GM23248 (cell line): ENCODE measurements at regions not wholly inside any gene's neighbourhood (a gene's known extent, or its start where the extent isn't known, plus 50 kb on each side); places are given as distances from the start of the nearest gene placed in this dataset.
"Not testable (repeated sequence)": the region's sequence is repeated elsewhere in the genome, so short reads cannot be mapped to it uniquely, and the experiment has no call there.

Source experiments
- DNase-seq: peaks from one replicate; pipeline ENCODE4 v3.0.0-alpha.2; 2015
- H2AFZ ChIP-seq: fragments of 200-600 bp; sonication (generic); 2 replicates; pipeline ENCODE4 v1.6.1; 2016; ENCODE audit warnings: antibody characterized with exemption
- H3F3A ChIP-seq: fragments of 200-600 bp; sonication (generic); 2 replicates; pipeline ENCODE4 v1.6.1; 2016; ENCODE audit warnings: mild to moderate bottlenecking, antibody characterized with exemption, mixed run types; ENCODE audit not compliant: insufficient read depth
- H3K27ac ChIP-seq: fragments of 200-600 bp; sonication (generic); 2 replicates; pipeline ENCODE4 v1.5.1; 2016; ENCODE audit warnings: mild to moderate bottlenecking
- H3K27me3 ChIP-seq: fragments of 200-600 bp; sonication (generic); replicated peaks from 2 replicates; pipeline ENCODE4 v1.6.1; 2016; ENCODE audit warnings: mild to moderate bottlenecking; ENCODE audit not compliant: insufficient read depth
- H3K36me3 ChIP-seq: fragments of 200-600 bp; sonication (generic); 2 replicates; pipeline ENCODE4 v1.6.1; 2016; ENCODE audit warnings: low read depth, mild to moderate bottlenecking
- H3K4me1 ChIP-seq: fragments of 200-600 bp; sonication (generic); 2 replicates; pipeline ENCODE4 v1.6.1; 2016; ENCODE audit warnings: mild to moderate bottlenecking; ENCODE audit not compliant: insufficient read depth
- H3K4me2 ChIP-seq: fragments of 200-600 bp; sonication (generic); one replicate; pipeline ENCODE4 v1.6.1; 2016; ENCODE audit warnings: mild to moderate bottlenecking; ENCODE audit not compliant: unreplicated experiment
- H3K4me3 ChIP-seq: fragments of 200-600 bp; sonication (generic); 2 replicates; pipeline ENCODE4 v1.5.1; 2016; ENCODE audit warnings: mild to moderate bottlenecking
- H3K79me2 ChIP-seq: fragments of 200-600 bp; sonication (generic); 2 replicates; pipeline ENCODE4 v1.6.1; 2016; ENCODE audit warnings: mild to moderate bottlenecking; ENCODE audit not compliant: insufficient read depth
- H3K9ac ChIP-seq: fragments of 200-600 bp; sonication (generic); 2 replicates; pipeline ENCODE4 v1.6.1; 2016; ENCODE audit warnings: mild to moderate bottlenecking
- H3K9me2 ChIP-seq: fragments of 200-600 bp; sonication (generic); 2 replicates; pipeline ENCODE4 v1.6.1; 2016; ENCODE audit warnings: mixed run types, mild to moderate bottlenecking, moderate library complexity; ENCODE audit not compliant: insufficient read depth
- H3K9me3 ChIP-seq: fragments of 200-600 bp; sonication (generic); one replicate; pipeline ENCODE4 v1.6.1; 2017; ENCODE audit warnings: low read depth
- H4K20me1 ChIP-seq: fragments of 200-600 bp; sonication (generic); 2 replicates; pipeline ENCODE4 v1.6.0; 2016; ENCODE audit not compliant: insufficient read depth
- WGBS, 2 experiments: methylation state at CpG; one replicate each; pipeline ENCODE4 v1.1.6; 2015 to 2017; ENCODE audit warnings: low lambda C conversion rate in 2 of 2, low coverage in 1 of 2; ENCODE audit errors: missing lambda C conversion rate in 2 of 2; 5-methylcytosine and 5-hydroxymethylcytosine counted together
- in situ Hi-C: fragments of 300-500 bp; cut with MboI; formaldehyde crosslinking; loops from 2 replicates; pipeline ENCODE4 v1.15.0; 2020

DNA sequence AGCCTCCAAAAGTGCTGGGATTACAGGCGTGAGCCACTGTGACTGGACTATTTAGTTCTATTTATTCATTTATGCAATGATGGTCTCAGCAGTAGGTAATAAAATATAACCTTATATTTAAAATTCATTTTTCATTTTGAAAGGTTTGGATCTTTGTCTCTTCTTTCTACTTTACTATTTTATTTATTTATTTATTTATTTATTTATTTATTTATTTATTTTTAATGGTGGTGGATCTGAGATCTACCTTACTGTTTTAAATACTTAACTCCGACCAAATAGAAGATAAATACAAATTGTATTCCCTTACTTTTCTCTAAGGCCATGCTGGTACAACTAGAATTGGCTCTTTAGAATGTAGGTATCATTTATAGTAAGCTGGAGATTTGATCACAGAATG is 159.9 kb upstream of the NBPF19 start:
- H3K36me3 ChIP-seq, H3F3A ChIP-seq, H3K79me2 ChIP-seq, H3K9me3 ChIP-seq, H3K27me3 ChIP-seq, H3K9ac ChIP-seq, H3K27ac ChIP-seq, H2AFZ ChIP-seq, H3K4me1 ChIP-seq, H3K9me2 ChIP-seq, H4K20me1 ChIP-seq, H3K4me3 ChIP-seq, H3K4me2 ChIP-seq, DNase-seq, in situ Hi-C loops: not testable (repeated sequence)
- 88 to 100% methylated on average over 1 to 2 of the region's 2 CpGs for WGBS, 2 experiments

GRCh38 chr1:149320971-149321731 is 153.7 kb upstream of the NBPF19 start:
- H3K4me2 ChIP-seq, H3K9me2 ChIP-seq, H2AFZ ChIP-seq, H3K4me1 ChIP-seq, H3K36me3 ChIP-seq, H4K20me1 ChIP-seq, DNase-seq, H3K27me3 ChIP-seq, H3K27ac ChIP-seq, H3F3A ChIP-seq, H3K9me3 ChIP-seq, H3K4me3 ChIP-seq, H3K9ac ChIP-seq, H3K79me2 ChIP-seq, in situ Hi-C loops: not testable (repeated sequence)
- WGBS, 2 experiments = no CpG with 5 or more reads among the region's 48 CpGs

DNA sequence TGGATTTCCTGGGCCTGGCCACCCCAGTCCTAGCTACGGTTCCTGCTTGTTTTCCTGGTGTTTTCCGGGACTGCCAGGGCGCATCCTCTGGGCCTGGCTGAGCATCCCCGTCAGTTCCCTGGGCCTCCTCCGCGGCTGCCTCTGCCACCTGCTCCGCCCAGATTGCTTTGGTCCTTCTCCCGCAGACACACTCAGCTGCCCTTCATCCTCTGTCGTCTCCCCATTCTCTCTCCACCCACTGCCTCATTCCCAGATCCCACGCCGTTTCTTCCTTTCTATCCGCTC is 153.2 kb upstream of the NBPF19 start:
- WGBS, 2 experiments = no CpG with 5 or more reads among the region's 12 CpGs
- H3F3A ChIP-seq, in situ Hi-C loops: not testable (repeated sequence)

GRCh38 chr1:149330081-149330335 is 144.8 kb upstream of the NBPF19 start:
- H3K4me2 ChIP-seq, DNase-seq, in situ Hi-C loops, H3K9me3 ChIP-seq, H3F3A ChIP-seq, H3K9me2 ChIP-seq, H3K27ac ChIP-seq, H3K4me3 ChIP-seq, H3K79me2 ChIP-seq, H4K20me1 ChIP-seq, H3K36me3 ChIP-seq, H3K27me3 ChIP-seq, H3K4me1 ChIP-seq, H2AFZ ChIP-seq, H3K9ac ChIP-seq: not testable (repeated sequence)

More for the DNA sequence above, 153.2 kb upstream of the NBPF19 start:
- not testable (repeated sequence) for H3K4me3 ChIP-seq, H3K27ac ChIP-seq, H3K9ac ChIP-seq, H3K27me3 ChIP-seq, DNase-seq, H4K20me1 ChIP-seq, H3K9me3 ChIP-seq, H2AFZ ChIP-seq, H3K4me1 ChIP-seq, H3K79me2 ChIP-seq, H3K9me2 ChIP-seq, H3K36me3 ChIP-seq, H3K4me2 ChIP-seq

- H3K9me2 ChIP-seq, H3K9ac ChIP-seq, H3K79me2 ChIP-seq, H3K27me3 ChIP-seq, DNase-seq, H2AFZ ChIP-seq, H4K20me1 ChIP-seq, H3K4me2 ChIP-seq, H3F3A ChIP-seq, H3K36me3 ChIP-seq, H3K4me1 ChIP-seq, H3K27ac ChIP-seq, H3K9me3 ChIP-seq, in situ Hi-C loops, H3K4me3 ChIP-seq: not testable (repeated sequence)
- WGBS, 2 experiments = no CpG with 5 or more reads among the region's 2 CpGs
Measured at GRCh38 chr1:149336082-149336481, 138.8 kb upstream of the NBPF19 start.

GRCh38 chr1:149338221-149338691 is 136.6 kb upstream of the NBPF19 start:
- H3K4me3 ChIP-seq, in situ Hi-C loops, H3K9me2 ChIP-seq, H3F3A ChIP-seq, H3K9ac ChIP-seq, H3K79me2 ChIP-seq, H4K20me1 ChIP-seq, H3K36me3 ChIP-seq, H3K9me3 ChIP-seq, H3K4me2 ChIP-seq, H3K4me1 ChIP-seq, H3K27ac ChIP-seq, H2AFZ ChIP-seq, DNase-seq, H3K27me3 ChIP-seq: not testable (repeated sequence)
- no CpG with 5 or more reads among the region's 18 CpGs for WGBS, 2 experiments

- DNase-seq, H2AFZ ChIP-seq, H3K27ac ChIP-seq, H3K9me2 ChIP-seq, H3F3A ChIP-seq, H3K36me3 ChIP-seq, H3K4me3 ChIP-seq, H3K9me3 ChIP-seq, in situ Hi-C loops, H3K4me2 ChIP-seq, H3K9ac ChIP-seq, H4K20me1 ChIP-seq, H3K4me1 ChIP-seq, H3K79me2 ChIP-seq, H3K27me3 ChIP-seq: not testable (repeated sequence)
- WGBS, 2 experiments = no CpG with 5 or more reads among the region's 7 CpGs
Measured at GRCh38 chr1:149338698-149339097, 136.1 kb upstream of the NBPF19 start.

GRCh38 chr1:149349448-149349847 is 125.4 kb upstream of the NBPF19 start:
- H3K4me1 ChIP-seq, H2AFZ ChIP-seq, H3K79me2 ChIP-seq, H3K4me3 ChIP-seq, H3K27ac ChIP-seq, H3F3A ChIP-seq, H3K4me2 ChIP-seq, H4K20me1 ChIP-seq, H3K9ac ChIP-seq, H3K36me3 ChIP-seq, H3K27me3 ChIP-seq, H3K9me2 ChIP-seq, H3K9me3 ChIP-seq, in situ Hi-C loops, DNase-seq: not testable (repeated sequence)
- no CpG with 5 or more reads among the region's 1 CpG for WGBS, 2 experiments
